ENCODE measurements at regions not wholly inside any gene's neighbourhood (a gene's known extent, or its start where the extent isn't known, plus 50 kb on each side); places are given as distances from the start of the nearest gene placed in this dataset.

GRCh38 chr2:43067254-43068040, 159.0 kb downstream of the ZFP36L2 start:
- TF ChIP-seq, protein P1, sequence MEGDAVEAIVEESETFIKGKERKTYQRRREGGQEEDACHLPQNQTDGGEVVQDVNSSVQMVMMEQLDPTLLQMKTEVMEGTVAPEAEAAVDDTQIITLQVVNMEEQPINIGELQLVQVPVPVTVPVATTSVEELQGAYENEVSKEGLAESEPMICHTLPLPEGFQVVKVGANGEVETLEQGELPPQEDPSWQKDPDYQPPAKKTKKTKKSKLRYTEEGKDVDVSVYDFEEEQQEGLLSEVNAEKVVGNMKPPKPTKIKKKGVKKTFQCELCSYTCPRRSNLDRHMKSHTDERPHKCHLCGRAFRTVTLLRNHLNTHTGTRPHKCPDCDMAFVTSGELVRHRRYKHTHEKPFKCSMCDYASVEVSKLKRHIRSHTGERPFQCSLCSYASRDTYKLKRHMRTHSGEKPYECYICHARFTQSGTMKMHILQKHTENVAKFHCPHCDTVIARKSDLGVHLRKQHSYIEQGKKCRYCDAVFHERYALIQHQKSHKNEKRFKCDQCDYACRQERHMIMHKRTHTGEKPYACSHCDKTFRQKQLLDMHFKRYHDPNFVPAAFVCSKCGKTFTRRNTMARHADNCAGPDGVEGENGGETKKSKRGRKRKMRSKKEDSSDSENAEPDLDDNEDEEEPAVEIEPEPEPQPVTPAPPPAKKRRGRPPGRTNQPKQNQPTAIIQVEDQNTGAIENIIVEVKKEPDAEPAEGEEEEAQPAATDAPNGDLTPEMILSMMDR (IDR thresholded peaks at IDR 0.05) = no peak

GRCh38 chr2:43065871-43066270, 160.5 kb downstream of the ZFP36L2 start:
- TF ChIP-seq, protein P1 (IDR thresholded peaks at IDR 0.05) = no peak

DNA sequence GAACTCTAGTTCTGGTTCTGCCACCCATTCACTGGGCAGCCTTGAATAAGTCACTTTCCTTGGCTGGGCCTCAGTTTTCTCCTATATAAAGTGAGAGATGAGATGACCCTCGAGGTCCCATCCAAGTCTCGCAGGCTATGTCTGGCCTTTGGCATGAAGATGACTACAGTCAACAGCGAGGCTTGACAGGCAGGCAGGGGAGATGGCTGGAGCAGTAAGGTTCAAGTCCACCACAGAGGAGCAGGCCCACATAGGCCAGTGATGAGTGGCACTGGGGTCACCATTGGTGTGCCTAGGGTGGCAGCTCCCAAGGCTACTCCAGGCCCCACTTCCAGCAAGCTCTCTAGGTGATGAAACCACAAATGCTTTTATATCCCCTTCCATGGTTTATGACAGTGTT, 161.4 kb downstream of the ZFP36L2 start:
- TF ChIP-seq, protein P1 (IDR thresholded peaks at IDR 0.05) = no peak

DNA sequence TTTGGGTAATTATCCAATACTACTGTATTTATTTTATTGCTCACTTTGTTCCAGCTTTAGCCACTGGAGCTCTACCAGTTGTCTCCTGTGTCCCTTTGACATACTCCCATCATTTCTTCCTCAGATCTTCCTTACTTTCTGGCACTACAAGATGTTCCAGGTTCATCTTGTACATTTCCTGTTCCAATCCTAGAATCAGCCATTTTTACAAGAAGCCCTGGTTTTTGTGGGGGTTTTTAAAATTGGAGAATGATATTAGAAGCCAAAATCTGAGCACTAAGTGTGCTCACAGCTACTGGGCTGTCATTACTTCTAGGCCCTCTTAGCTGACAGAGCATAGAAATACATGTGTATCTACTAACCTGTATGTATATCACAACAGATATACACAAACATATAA, 164.3 kb downstream of the ZFP36L2 start:
- TF ChIP-seq, protein P1 (IDR thresholded peaks at IDR 0.05) = no peak

DNA sequence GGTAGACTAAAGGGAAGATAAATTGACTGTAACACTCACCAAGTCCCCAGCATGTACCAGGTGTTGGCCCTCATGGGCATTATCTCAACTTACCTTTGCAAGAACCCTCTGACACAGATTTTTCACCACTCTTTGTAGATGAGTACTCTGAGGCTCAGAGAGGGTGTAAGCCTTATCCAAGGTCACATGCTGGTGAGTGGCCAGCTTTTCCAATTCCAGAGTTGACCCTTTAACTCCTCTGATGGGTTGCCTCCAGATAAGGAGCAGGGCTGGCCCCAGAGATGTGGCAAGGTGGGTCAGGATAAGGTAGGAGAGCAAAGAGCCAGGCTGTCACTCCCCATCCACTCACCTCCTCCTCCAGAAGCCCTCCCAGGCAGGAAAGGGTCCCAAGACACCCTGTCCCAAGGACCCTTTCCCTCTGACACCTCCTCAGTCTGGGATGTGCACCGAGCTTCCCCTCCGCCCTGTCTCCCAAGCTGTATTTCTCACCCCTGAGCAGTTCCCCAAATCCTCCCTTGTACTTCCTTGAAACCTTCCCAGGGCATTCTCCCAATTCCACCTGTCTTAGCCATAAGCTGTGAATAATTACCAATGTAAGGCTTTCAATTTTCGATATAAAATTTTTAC, 165.9 kb downstream of the ZFP36L2 start:
- TF ChIP-seq, protein P1 (IDR thresholded peaks at IDR 0.05) = no peak

- TF ChIP-seq, protein P1 (IDR thresholded peaks at IDR 0.05) = no peak
Observed at GRCh38 chr2:43059183-43059897, 167.1 kb downstream of the ZFP36L2 start.

GRCh38 chr2:43058726-43059110, 167.7 kb downstream of the ZFP36L2 start:
- TF ChIP-seq, protein P1 (IDR thresholded peaks at IDR 0.05) = no peak

Data from LNCAP (cell line).